DMS 273 treated with DMSO at 0.1 percent for 48 hours (cell line): ENCODE measurements at regions not wholly inside any gene's neighbourhood (a gene's known extent, or its start where the extent isn't known, plus 50 kb on each side); places are given as distances from the start of the nearest gene placed in this dataset.
"Not testable (repeated sequence)": the region's sequence is repeated elsewhere in the genome, so short reads cannot be mapped to it uniquely, and the experiment has no call there.

Experiments
- DNase-seq: peaks from one replicate; lab custom pipeline; 2025; lab: John Stamatoyannopoulos, UW

- DNase-seq, result no peak
Measured at GRCh38 chr1:200496937-200497336, 87.1 kb upstream of the ZNF281 start.

DNA sequence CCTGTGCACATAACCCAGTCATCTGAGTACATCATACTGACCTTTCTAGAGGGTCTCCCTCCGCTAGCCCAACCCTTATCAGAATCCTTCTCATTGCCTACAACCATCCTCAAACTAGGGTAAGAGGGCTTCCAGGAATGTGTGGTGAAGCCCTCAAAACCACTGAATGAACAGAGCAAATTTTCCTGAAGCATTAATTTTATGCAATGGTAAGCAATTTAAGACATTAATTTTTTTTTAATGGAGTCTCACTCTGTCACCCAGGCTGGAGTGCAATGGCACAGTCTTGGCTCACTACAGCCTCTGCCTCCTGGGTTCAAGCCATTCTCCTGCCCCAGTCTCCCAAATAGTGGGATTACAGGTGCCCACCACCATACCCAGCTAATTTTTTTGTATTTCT lies 86.1 kb upstream of the ZNF281 start:
- DNase-seq, result no peak

DNA sequence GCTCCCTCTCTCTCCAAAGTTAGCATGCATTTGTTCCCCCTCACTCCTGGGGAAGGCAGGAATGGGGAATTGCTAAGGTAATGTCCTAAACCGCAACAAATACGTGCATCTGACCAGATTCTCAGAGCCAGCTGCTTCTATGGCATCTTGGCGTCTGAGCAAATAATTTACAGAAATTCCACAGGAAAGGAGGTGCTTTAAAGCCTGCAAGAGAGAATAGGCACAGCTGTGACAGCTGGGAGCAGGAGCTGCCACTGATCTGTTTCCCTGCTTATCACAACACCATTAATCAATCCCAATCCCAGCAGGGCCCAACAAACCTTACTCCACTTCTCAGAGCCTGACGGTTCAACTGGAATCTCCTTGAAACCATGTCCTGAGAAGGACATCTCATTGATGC lies 83.5 kb upstream of the ZNF281 start:
- no peak for DNase-seq

DNA sequence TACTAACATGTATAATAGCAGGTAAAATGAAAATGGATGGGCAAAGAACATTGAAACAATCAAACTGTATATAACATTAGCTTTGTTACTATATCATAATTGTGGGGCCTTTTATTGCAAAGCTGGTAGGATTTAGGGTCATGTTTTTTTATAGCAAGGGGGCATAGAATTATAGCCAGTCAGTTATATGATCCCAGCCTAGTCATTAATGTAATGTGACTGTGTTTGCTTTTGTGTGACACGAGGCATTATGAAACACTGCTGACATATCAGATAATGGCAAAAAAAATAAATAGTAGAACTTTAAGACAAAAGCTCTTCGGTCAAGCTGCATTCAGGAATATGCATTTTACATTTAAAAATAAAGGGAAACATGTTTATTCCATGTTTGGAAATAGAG lies 81.3 kb upstream of the ZNF281 start:
- DNase-seq, result no peak

DNA sequence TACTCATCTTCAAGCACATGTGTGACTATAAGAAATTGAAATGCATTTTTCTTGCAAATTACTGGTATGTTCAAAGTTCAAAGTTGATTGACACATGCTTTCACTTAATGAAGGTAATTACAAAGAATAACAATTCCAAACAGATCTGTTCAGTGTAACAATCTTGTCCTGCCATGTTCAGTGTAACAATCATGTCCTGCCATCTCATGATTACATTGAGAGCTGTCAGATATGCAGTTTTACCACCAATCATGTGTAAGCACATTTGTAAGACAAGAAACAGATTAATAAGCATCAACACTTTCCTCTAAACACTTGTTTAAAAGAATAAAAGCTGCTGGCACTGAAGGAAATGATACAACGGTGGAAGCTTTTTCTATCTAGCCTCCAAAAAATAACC lies 80.3 kb upstream of the ZNF281 start:
- no peak for DNase-seq

DNA sequence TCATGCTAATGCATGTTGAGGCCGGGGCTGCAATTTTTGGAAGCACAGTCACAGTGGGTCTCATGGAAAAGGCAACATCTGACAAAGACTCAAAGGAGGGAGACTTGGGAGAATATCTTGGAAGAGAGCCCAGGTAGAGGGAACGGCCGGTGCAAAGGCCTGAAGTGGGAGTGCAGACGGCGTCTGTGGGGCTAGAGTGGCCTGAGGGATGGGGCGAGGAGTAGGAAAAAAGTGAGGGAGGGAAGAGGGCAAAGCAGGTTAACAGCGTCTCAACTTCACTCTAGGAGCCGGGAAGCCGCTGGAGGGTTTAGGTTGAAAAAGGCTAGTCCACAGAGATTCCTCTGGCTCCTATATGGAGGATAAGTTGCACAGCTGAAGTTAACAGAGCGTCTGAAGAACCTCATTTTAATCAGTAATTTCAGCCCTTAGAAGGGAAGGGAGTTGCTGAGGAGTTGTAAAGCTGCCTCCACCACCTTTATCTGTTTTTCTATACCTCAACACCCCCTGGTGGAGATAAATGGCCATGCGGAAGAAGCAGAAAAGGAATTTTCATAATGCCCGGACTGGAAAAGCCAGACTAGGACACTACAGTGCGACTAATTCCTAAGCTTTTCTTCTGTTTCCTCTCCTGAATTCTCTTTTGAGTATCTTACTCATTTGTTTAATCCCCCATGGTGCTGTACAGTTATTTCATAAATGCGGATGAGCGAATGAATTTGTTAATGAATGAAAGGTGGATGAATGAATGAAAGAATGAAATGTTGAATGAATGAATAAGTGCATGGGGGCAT lies 78.7 kb upstream of the ZNF281 start:
- DNase-seq, result peak; percentile 50

DNA sequence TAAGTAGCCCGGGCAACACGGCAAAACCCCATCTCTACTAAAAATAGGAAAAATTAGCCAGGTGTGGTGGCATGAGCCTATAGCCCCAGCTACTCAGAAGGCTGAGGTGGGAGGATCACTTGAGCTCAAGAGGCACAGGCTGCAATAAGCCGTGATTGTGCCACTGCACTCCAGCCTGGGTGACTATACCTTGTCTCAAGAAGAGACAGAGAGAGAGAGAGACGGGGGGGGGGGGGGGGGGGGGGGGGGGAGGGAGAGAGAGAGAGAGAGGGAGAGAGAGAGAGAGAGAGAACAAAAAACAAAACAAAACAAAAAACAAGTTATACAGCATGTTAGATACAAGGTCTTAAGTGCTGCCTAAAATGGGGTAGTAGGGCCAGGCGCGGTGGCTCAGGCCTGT lies 77.8 kb upstream of the ZNF281 start:
- DNase-seq, result no peak

GRCh38 chr1:200486634-200487033 lies 76.8 kb upstream of the ZNF281 start:
- DNase-seq, result no peak

GRCh38 chr1:200484438-200484946 lies 74.7 kb upstream of the ZNF281 start:
- DNase-seq, result not testable (repeated sequence)

DNA sequence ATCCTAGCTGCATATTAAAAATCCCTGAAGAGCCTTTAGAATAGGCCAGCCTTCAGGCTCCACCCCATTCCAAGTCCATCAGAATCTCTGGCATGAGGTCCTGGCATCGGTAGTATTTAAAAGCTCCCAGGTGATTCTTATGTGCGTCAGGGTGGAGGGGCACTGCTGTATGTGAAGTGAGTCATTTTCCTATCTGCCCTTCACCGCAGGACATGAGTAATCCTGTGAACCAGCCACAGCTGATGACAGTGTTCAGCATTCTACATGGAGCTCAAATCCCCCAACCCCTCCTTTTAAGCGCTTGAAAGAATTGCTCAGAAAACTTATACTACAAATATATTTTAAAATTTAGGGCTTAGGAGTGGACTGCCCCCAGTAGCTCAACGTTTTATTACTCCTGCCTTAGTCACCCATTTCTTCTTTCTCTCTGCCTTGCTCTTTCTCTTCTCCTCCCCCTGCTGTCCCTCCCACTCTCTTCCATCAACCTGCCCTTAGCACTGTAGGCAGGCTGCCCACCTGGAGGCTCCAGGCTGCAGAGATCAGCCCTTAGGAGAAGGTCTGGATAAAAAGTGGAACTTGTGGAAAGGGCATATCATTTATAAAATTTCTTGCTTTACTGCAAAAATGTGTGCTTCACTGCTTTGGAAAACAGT lies 73.8 kb upstream of the ZNF281 start:
- DNase-seq, result no peak

DNA sequence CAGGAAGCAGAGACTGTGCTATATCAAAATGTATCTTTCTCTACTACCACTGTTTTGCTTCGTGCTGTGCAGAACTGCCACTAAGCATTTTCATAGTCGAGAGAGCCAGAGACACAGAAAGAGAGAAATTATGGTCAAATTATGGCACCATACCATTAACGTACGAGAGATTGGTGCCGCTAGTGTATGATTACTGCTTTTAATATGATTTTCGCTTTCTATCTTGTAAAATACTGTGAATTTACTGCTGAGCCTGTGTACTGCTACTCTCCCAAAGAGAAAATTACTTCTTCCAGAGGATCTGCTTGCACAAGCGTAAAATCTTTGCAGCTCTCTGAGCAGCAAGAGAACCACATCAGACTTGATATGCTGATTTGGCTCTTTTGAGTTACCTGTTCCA lies 71.1 kb upstream of the ZNF281 start:
- no peak for DNase-seq

GRCh38 chr1:200479816-200480215 lies 70.0 kb upstream of the ZNF281 start:
- DNase-seq, result no peak

DNA sequence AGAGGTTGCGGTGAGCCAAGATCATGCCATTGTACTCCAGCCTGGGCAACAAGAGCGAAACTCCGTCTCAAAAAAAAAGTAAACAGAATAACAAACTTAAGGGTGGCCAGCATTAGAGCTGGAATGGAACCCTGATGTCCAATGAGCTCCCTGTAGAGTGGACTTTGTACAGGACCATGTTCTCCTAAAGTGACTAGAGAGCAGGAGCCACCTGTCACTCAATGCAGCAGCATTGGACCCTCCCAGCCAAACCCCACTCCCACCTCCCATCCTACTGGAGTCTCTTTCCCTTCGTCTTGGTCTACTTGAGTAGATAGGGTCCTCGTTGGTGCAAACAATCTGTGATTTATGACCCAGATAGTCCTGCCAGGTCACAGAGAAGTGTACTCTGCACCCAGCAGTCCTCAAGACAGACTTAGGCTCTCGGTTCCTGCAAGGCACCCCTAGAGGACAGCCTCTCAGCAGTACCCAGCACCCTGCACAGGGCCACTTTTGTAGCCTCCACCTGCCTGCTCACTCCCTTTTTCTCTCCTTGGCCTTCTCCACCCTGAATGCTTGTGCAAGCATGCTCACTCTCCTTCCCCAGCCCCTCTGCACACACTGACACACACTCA lies 69.2 kb upstream of the ZNF281 start:
- DNase-seq, result no peak

DNA sequence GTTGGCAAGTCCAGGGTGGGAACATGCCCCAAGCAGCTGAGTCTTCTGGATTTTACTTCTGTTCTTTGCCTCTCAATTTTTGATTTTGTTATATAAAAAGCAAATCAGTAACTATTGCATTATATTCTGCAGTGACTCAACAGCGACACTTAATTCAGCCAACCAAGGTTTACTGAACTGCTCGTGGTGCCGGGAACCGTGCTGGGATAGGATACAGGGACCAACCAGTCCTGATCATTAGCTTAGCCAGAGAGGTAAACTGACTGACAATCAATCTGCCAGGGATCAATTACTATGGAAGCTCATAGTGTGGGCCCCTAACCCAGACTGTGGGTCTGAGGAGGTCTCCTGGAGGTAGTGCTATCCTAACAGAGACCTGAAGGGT lies 68.4 kb upstream of the ZNF281 start:
- DNase-seq, result no peak

GRCh38 chr1:200474633-200475032 lies 64.8 kb upstream of the ZNF281 start:
- DNase-seq, result no peak

GRCh38 chr1:200473698-200474371 lies 64.0 kb upstream of the ZNF281 start:
- DNase-seq, result no peak

DNA sequence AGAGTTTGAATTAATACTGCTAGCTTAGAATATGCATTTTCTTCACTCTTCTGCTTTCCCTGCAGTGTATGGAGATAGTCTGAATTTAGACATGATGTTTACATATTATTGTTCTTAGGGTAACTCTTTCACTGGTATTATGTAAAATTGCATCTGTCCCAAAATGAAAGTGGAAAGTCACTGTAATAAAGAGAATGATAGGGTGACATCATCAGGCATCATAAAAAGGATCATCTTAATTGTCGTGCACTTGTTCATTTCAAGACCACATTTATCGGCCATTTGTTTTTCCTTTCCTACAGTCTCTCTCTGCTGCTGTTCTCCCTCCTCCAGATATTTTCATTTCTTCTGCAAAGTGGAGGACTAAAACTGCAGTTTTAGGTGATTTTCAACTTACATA lies 61.9 kb upstream of the ZNF281 start:
- no peak for DNase-seq

GRCh38 chr1:200468264-200469001 lies 58.6 kb upstream of the ZNF281 start:
- no peak for DNase-seq

- no peak for DNase-seq
Measured at GRCh38 chr1:200464784-200465400, 55.1 kb upstream of the ZNF281 start.
